CD14-positive monocyte (primary cell): ENCODE measurements at regions not wholly inside any gene's neighbourhood (a gene's known extent, or its start where the extent isn't known, plus 50 kb on each side); places are given as distances from the start of the nearest gene placed in this dataset.
"Not testable (repeated sequence)": the region's sequence is repeated elsewhere in the genome, so short reads cannot be mapped to it uniquely, and the experiment has no call there.

Source experiments
- DNase-seq, 3 donors: peaks; one replicate each; pipeline ENCODE4 v3.0.0-alpha.2; 2011 to 2022
- H2AFZ ChIP-seq: 2 replicates; pipeline ENCODE4 v1.6.0; 2012; ENCODE audit warnings: mild to moderate bottlenecking, low read depth, low read length, inconsistent platforms; ENCODE audit not compliant: insufficient read depth, poor library complexity, severe bottlenecking
- H3K27ac ChIP-seq, 2 donors: 1 replicate in 1 of 2; 2 replicates in 1 of 2; pipeline ENCODE4 v1.5.1; 2012 to 2013; ENCODE audit warnings: low read length in 2 of 2, control low read depth in 1 of 2, inconsistent platforms in 1 of 2, low read depth in 1 of 2, mild to moderate bottlenecking in 1 of 2
- H3K27me3 ChIP-seq, 2 donors: one replicate each; pipeline versions ENCODE4 v1.6.0 to v1.6.1; 2011 to 2013; ENCODE audit warnings: low read length in 2 of 2; ENCODE audit not compliant: control insufficient read depth in 2 of 2, insufficient read depth in 2 of 2
- H3K36me3 ChIP-seq, 2 donors: replicated peaks in 1 of 2; 1 replicate in 1 of 2; 2 replicates in 1 of 2; pipeline versions ENCODE4 v1.5.1 to v1.6.1; 2012 to 2013; ENCODE audit warnings: low read length in 2 of 2, control low read depth in 1 of 2, inconsistent platforms in 1 of 2, mild to moderate bottlenecking in 1 of 2; ENCODE audit not compliant: insufficient read depth in 2 of 2, control insufficient read depth in 1 of 2
- H3K4me1 ChIP-seq, 2 donors: 1 replicate in 1 of 2; 2 replicates in 1 of 2; pipeline versions ENCODE4 v1.5.1 to v1.6.1; 2012 to 2013; ENCODE audit warnings: low read length in 2 of 2, control low read depth in 1 of 2, inconsistent platforms in 1 of 2, mild to moderate bottlenecking in 1 of 2, moderate library complexity in 1 of 2; ENCODE audit not compliant: insufficient read depth in 2 of 2, control insufficient read depth in 1 of 2
- H3K4me2 ChIP-seq: replicated peaks from 2 replicates; pipeline ENCODE3; 2012; ENCODE audit warnings: low read length, moderate library complexity, mild to moderate bottlenecking; ENCODE audit not compliant: poor library complexity, severe bottlenecking; ENCODE audit errors: extremely low read depth
- H3K4me3 ChIP-seq, 3 experiments: fragments of 200-600 bp in 1 of 3; sonication (generic) in 1 of 3; replicated peaks in 1 of 3; 1 replicate in 2 of 3; 2 replicates in 1 of 3; pipeline ENCODE4 v1.5.1; 2011 to 2013; ENCODE audit warnings: low read length in 3 of 3, mild to moderate bottlenecking in 3 of 3, control low read depth in 2 of 3, low read depth in 2 of 3, inconsistent platforms in 1 of 3, moderate library complexity in 1 of 3
- H3K79me2 ChIP-seq: 2 replicates; pipeline ENCODE4 v1.6.0; 2012; ENCODE audit warnings: mild to moderate bottlenecking, control low read depth, inconsistent platforms, low read length, moderate library complexity; ENCODE audit not compliant: insufficient read depth
- H3K9ac ChIP-seq: 2 replicates; pipeline ENCODE4 v1.6.0; 2017; ENCODE audit warnings: low read length, mild to moderate bottlenecking; ENCODE audit not compliant: insufficient read depth, poor library complexity, severe bottlenecking
- H3K9me3 ChIP-seq, 2 donors: replicated peaks in 1 of 2; 1 replicate in 1 of 2; 2 replicates in 1 of 2; pipeline versions ENCODE4 v1.5.1 to v1.6.1; 2012 to 2013; ENCODE audit warnings: low read length in 2 of 2, control low read depth in 1 of 2; ENCODE audit not compliant: control insufficient read depth in 1 of 2, insufficient read depth in 1 of 2
- H4K20me1 ChIP-seq: 2 replicates; pipeline ENCODE4 v1.6.0; 2012; ENCODE audit warnings: mild to moderate bottlenecking, low read length, control low read depth, moderate library complexity; ENCODE audit not compliant: insufficient read depth
- H3K27ac Mint-ChIP-seq, 7 donors: one replicate each; pipeline ENCODE4 v1.8.0; 2020; ENCODE audit warnings: mild to moderate bottlenecking in 7 of 7, mixed read lengths in 7 of 7, moderate library complexity in 6 of 7, inconsistent platforms in 2 of 7
- H3K27me3 Mint-ChIP-seq, 3 donors: one replicate each; pipeline ENCODE4 v1.8.0; 2021 to 2022; ENCODE audit warnings: low read depth in 3 of 3, mild to moderate bottlenecking in 3 of 3, mixed read lengths in 3 of 3, moderate library complexity in 3 of 3, inconsistent platforms in 1 of 3
- H3K36me3 Mint-ChIP-seq, 2 donors: one replicate each; pipeline ENCODE4 v1.8.0; 2020; ENCODE audit warnings: mixed read lengths in 2 of 2, inconsistent platforms in 1 of 2, mild to moderate bottlenecking in 1 of 2
- H3K4me1 Mint-ChIP-seq: one replicate; pipeline ENCODE4 v1.8.0; 2020; ENCODE audit warnings: mild to moderate bottlenecking, mixed read lengths
- H3K4me3 Mint-ChIP-seq, 2 donors: one replicate each; pipeline ENCODE4 v1.8.0; 2020; ENCODE audit warnings: mild to moderate bottlenecking in 2 of 2, mixed read lengths in 2 of 2, moderate library complexity in 1 of 2
- H3K9me3 Mint-ChIP-seq, 7 donors: one replicate each; pipeline ENCODE4 v1.8.0; 2020 to 2022; ENCODE audit warnings: mixed read lengths in 7 of 7, mild to moderate bottlenecking in 6 of 7, moderate library complexity in 6 of 7, inconsistent platforms in 2 of 7
- CTCF ChIP-seq: fragments of 200-600 bp; IDR thresholded peaks from one replicate; pipeline ENCODE4 v1.8.0; 2022; ENCODE audit warnings: antibody characterized with exemption, mild to moderate bottlenecking
- WGBS: methylation state at CpG from one replicate; pipeline ENCODE4 v1.1.5; 2013; ENCODE audit warnings: missing lambda C conversion rate; ENCODE audit not compliant: insufficient coverage; 5-methylcytosine and 5-hydroxymethylcytosine counted together
- intact Hi-C, 2 donors: fragments of 100-400 bp; cut with micrococcal nuclease; formaldehyde crosslinking; loops; one replicate each; pipeline versions ENCODE4 v1.15.0 to v1.15.1; 2023

GRCh38 chr12:75685617-75686225 lies 174.3 kb upstream of the KRR1 start:
- no peak for TF ChIP-seq CTCF
- Histone ChIP-seq H3K79me2 (no peaks in the 10 kb centered on the region), H3K27me3 (no peaks in the 10 kb centered on the region), H4K20me1 (no peaks in the 10 kb centered on the region), H3K4me3 (no peak overlapping the region), H3K4me2 (no peak overlapping the region), H3K9me3 (no peaks in the 10 kb centered on the region), H3K9ac (no peak overlapping the region), H2AFZ (no peak overlapping the region), H3K4me1 (no peaks in the 10 kb centered on the region), H3K27ac (no peak overlapping the region), H3K36me3 (no peaks in the 10 kb centered on the region)
- no CpG with 5 or more reads among the region's 2 CpGs for WGBS
- Mint-ChIP-seq H3K36me3 (no peaks in the 10 kb centered on the region), H3K27me3 (peaks cover 0 to 1% (median 0%) of the 10 kb centered on the region in 3 donors), H3K4me1 (no peaks in the 10 kb centered on the region), H3K9me3 (peaks cover 0 to 8% (median 2%) of the 10 kb centered on the region in 7 donors), H3K4me3 (no peak overlapping the region), H3K27ac (no peak overlapping the region)
- intact Hi-C loops, result no loop called here
- no peak for DNase-seq

- Histone ChIP-seq H3K27ac (no peak overlapping the region), H3K36me3 (no peaks in the 10 kb centered on the region), H3K9ac (no peak overlapping the region), H3K9me3 (peaks cover 0 to 2% of the 10 kb centered on the region in 2 donors), H3K4me1 (no peaks in the 10 kb centered on the region), H3K4me3 (no peak overlapping the region), H4K20me1 (no peaks in the 10 kb centered on the region), H3K27me3 (no peaks in the 10 kb centered on the region), H3K79me2 (no peaks in the 10 kb centered on the region), H2AFZ (no peak overlapping the region), H3K4me2 (no peak overlapping the region)
- no peak for TF ChIP-seq CTCF
- intact Hi-C loops, result no loop called here
- H3K27me3 Mint-ChIP-seq, result peaks cover 0 to 1% (median 0%) of the 10 kb centered on the region in 3 donors
- WGBS, result 80% methylated on average over 1 of the region's 5 CpGs
- no peaks in the 10 kb centered on the region for H3K4me1 Mint-ChIP-seq
- no peak overlapping the region for H3K27ac Mint-ChIP-seq
- H3K9me3 Mint-ChIP-seq, result peaks cover 0 to 9% (median 2%) of the 10 kb centered on the region in 7 donors
- H3K36me3 Mint-ChIP-seq, result no peaks in the 10 kb centered on the region
- no peak overlapping the region for H3K4me3 Mint-ChIP-seq
- DNase-seq, result no peak
These were observed 173.5 kb upstream of the KRR1 start for GRCh38 chr12:75684678-75685616.

- H4K20me1 ChIP-seq, H3K79me2 ChIP-seq, H3K36me3 ChIP-seq, H3K27ac Mint-ChIP-seq, H3K27me3 Mint-ChIP-seq, H3K9me3 ChIP-seq, H3K27ac ChIP-seq, H3K36me3 Mint-ChIP-seq, H3K4me2 ChIP-seq, H3K4me1 ChIP-seq, H2AFZ ChIP-seq, H3K4me3 Mint-ChIP-seq, H3K4me1 Mint-ChIP-seq, H3K4me3 ChIP-seq, DNase-seq, intact Hi-C loops, H3K27me3 ChIP-seq, H3K9ac ChIP-seq: not testable (repeated sequence)
- 57% methylated on average over 1 of the region's 4 CpGs for WGBS
- H3K9me3 Mint-ChIP-seq, result peaks cover 0 to 11% (median 2%) of the 10 kb centered on the region in 7 donors
These were observed 172.7 kb upstream of the KRR1 start for GRCh38 chr12:75683995-75684586.
